Motor neuron (in vitro differentiated cells): ENCODE measurements at regions not wholly inside any gene's neighbourhood (a gene's known extent, or its start where the extent isn't known, plus 50 kb on each side); places are given as distances from the start of the nearest gene placed in this dataset.
A peak's percentile ranks its signal among the peaks of the same experiment; 100 is the strongest.
"Not testable (repeated sequence)": the region's sequence is repeated elsewhere in the genome, so short reads cannot be mapped to it uniquely, and the experiment has no call there.

ENCODE experiments used
- ATAC-seq, 8 experiments: fragments of 200-7000 bp; cut with Tn5 transposase; replicated peaks in 6 of 8; 2 replicates each; pipeline ENCODE4 v1.8.0; 2021; ENCODE audit warnings: mild to moderate bottlenecking in 8 of 8, moderate library complexity in 8 of 8
- H3K27ac ChIP-seq, 2 donors: fragments of 250-450 bp; sonication (Bioruptor Pico); 2 replicates each; pipeline ENCODE4 v1.9.0; 2021; ENCODE audit warnings: antibody characterized with exemption in 2 of 2, mild to moderate bottlenecking in 2 of 2, moderate library complexity in 1 of 2
- H3K4me1 ChIP-seq, 2 donors: fragments of 250-450 bp; sonication (Bioruptor Pico); replicated peaks in 1 of 2; 2 replicates each; pipeline ENCODE4 v1.6.1; 2021; ENCODE audit warnings: antibody characterized with exemption in 2 of 2, mild to moderate bottlenecking in 2 of 2, moderate library complexity in 1 of 2
- H3K4me3 ChIP-seq, 5 donors: fragments of 250-450 bp; sonication (Bioruptor Pico); 2 replicates each; pipeline ENCODE4 v1.9.0; 2021; ENCODE audit warnings: antibody characterized with exemption in 5 of 5, mild to moderate bottlenecking in 5 of 5, moderate library complexity in 4 of 5
- WGBS, 10 experiments: fragments of 450-650 bp; shearing (Covaris generic); methylation state at CpG; one replicate each; pipeline ENCODE4 v1.0.0; 2022; 5-methylcytosine and 5-hydroxymethylcytosine counted together
- in situ Hi-C, 9 experiments: fragments of 400-800 bp; cut with MboI; loops; one replicate each; pipeline ENCODE4 v1.15.0; 2021; ENCODE audit warnings: low sequenced_read_pairs in 9 of 9, low pct_unique_long_range_greater_than_20kb in 2 of 9; ENCODE audit not compliant: unreplicated experiment in 9 of 9

DNA sequence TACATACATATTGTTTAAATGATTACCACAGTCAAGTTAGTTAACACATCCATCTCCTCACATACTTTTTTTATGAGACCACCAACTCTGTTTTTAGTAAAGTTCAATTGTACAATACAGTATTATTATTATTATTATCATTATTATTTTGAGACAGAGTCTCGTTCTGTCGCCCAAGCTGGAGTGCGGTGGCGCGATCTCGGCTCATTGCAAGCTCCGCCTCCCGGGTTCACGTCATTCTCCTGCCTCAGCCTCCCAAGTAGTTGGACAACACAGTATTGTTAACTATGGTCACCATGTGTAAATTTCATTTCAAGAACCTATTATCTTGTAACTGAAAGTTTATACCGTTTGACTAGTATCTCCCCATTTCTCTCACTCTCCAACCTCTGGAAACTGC, 942.0 kb upstream of the FBXO33 start:
- in situ Hi-C loops = no loop called here
- Histone ChIP-seq H3K27ac (no peak overlapping the region), H3K4me3 (no peak overlapping the region), H3K4me1 (no peaks in the 10 kb centered on the region)
- 30 to 100% (median 83%) methylated on average over 1 to 10 of the region's 10 CpGs for WGBS, 10 experiments
- no peak for ATAC-seq

DNA sequence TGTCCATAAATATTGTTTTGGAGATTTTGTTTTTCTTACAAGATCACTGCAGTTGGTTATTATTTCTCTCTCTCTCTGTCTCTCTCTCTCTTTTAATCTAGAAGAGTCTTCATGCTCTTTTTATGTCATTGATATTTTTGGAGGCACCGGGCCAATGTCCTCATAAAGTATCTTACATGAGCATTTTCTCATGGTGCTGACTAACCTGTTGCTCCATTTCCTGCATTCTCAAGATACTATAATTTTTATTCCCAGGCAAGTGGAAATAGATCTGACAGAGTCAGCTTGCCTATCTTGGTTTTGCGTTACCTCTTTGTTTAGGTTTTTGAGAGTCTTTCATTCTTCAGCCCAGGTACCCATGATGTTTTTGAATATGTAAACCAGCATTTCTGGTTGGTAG, 938.8 kb upstream of the FBXO33 start:
- Histone ChIP-seq H3K4me3 (no peak overlapping the region), H3K4me1 (no peaks in the 10 kb centered on the region), H3K27ac (no peak overlapping the region)
- in situ Hi-C loops = no loop called here
- ATAC-seq = no peak
- WGBS, 10 experiments = 7 to 50% (median 44%) methylated on average over 2 of the region's 2 CpGs; no CpG with 5 or more reads in 1 of the 10 experiments

DNA sequence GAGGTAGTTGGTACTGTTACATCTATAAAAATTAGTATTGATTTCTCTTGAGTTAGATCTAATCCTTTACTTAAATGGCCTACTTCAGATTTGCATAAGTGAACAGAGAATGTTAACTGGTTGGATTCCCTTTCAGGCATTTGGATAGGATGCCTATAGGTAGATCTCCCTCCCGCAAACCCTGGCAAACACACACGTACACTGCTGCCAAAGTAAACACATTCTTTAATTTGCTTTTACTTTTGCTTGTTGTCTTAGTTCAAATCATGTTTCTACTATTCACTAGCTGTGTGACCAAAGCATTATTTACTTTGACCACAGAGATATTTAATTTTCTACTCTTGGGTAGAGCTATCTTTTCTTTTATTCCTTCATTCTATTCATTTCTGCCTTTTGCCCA, 936.1 kb upstream of the FBXO33 start:
- WGBS, 10 experiments = 0 to 100% (median 72%) methylated on average over 2 of the region's 2 CpGs; no CpG with 5 or more reads in 2 of the 10 experiments
- Histone ChIP-seq H3K4me1 (no peaks in the 10 kb centered on the region), H3K27ac (no peak overlapping the region), H3K4me3 (no peak overlapping the region)
- in situ Hi-C loops = no loop called here
- ATAC-seq = peak in 1 of 8 experiments; percentile 56

DNA sequence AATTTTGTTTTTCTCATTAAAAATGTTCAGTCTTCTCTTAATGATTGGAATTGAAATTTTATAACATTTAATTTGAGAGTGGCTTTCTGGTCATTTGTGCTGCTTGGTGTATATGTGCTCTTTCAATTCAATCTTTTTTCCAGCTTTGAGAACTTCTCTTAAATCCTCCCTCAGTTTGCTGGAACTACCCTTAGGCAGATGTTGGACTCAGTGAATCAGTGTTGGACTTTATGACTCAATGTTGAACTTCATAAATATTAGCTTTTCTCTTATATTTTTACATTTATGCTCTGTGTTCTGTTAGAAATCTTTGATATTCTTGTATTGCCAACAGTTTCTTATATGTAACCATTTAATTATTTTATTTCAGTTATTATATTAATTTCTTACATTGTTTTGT, 935.5 kb upstream of the FBXO33 start:
- in situ Hi-C loops = no loop called here
- no peak for ATAC-seq
- no peak overlapping the region for H3K27ac ChIP-seq
- H3K4me1 ChIP-seq = no peaks in the 10 kb centered on the region
- no peak overlapping the region for H3K4me3 ChIP-seq

DNA sequence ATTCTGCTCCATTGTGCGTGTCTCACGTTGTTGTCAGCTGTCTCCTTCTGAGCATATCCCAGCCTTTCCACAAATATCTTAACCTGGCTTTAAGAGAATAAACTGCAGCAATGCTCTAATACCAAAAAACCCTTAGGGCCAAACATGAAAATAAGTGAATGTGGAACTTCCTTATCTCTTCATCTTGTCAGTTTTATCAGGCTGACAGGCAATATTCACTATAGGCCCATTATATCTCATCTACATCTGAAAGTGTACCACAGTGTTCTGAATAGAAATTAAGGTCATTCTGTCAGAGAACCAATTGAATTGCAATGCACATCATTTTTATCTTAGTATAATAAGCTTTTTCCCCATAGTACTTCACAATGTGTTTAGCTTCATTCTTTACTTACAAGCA, 933.1 kb upstream of the FBXO33 start:
- H3K4me3 ChIP-seq = no peak overlapping the region
- 0 to 100% (median 76%) methylated on average over 1 to 2 of the region's 2 CpGs; no CpG with 5 or more reads in 1 of the 10 experiments for WGBS, 10 experiments
- in situ Hi-C loops = no loop called here
- no peak for ATAC-seq
- no peaks in the 10 kb centered on the region for H3K4me1 ChIP-seq
- H3K27ac ChIP-seq = no peak overlapping the region

DNA sequence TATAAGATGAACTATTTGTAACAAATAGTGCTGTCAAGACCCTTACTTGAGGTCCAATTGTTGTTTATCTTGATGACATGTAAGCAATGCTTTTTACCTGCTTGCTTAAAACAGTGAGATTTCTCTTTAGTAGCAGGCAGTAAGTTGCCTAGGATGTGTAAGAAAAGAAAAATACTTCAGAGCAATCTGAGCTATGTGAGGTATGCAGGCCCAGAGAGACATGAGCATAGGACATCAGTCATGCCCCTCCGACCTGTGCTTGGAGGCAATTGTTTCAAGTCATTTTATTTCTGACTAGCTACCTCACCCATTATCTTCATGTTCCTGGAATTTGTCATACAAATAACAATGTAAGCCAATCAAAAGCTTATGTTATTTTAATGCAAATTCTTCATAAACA, 930.6 kb upstream of the FBXO33 start:
- peak in 2 of 8 experiments; percentile 40 to 93 for ATAC-seq
- in situ Hi-C loops = no loop called here
- no peaks in the 10 kb centered on the region for H3K4me1 ChIP-seq
- no peak overlapping the region for H3K4me3 ChIP-seq
- WGBS, 10 experiments = 0 to 100% (median 44%) methylated on average over 1 of the region's 1 CpG; no CpG with 5 or more reads in 3 of the 10 experiments
- no peak overlapping the region for H3K27ac ChIP-seq

DNA sequence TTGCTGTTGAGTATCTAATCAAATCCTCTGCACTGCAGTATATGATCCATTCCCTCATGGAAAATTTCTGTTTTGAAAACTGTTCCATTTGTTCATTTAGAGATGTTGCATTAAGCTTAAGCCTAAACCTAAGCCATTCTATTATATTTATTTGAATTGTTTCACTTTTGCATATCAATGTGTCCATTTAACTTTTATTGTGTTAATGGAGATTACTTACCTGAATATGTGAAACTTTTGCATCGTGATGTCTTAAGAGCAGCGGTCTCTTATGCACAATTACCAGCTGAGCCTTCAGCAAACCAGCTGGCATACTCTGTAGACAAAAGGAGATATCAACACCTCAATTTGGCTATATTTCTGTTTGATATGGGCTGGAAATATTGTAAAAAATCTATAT, 922.5 kb upstream of the FBXO33 start:
- ATAC-seq = no peak
- Histone ChIP-seq H3K4me3 (no peak overlapping the region), H3K4me1 (no peaks in the 10 kb centered on the region), H3K27ac (no peak overlapping the region)
- in situ Hi-C loops = no loop called here
- WGBS, 10 experiments = 23 to 82% (median 37%) methylated on average over 1 to 2 of the region's 2 CpGs; no CpG with 5 or more reads in 2 of the 10 experiments

DNA sequence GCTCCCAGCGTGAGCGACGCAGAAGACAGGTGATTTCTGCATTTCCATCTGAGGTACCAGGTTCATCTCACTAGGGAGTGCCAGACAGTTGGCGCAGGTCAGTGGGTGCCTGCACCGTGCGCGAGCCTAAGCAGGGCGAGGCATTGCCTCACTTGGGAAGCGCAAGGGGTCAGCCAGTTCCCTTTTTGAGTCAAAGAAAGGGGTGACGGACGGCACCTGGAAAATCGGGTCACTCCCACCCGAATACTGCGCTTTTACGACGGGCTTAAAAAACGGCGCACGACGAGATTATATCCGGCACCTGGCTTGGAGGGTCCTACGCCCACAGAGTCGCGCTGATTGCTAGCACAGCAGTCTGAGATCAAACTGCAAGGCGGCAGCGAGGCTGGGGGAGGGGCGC, 915.9 kb upstream of the FBXO33 start:
- H3K4me1 ChIP-seq, in situ Hi-C loops, H3K27ac ChIP-seq: not testable (repeated sequence)
- ATAC-seq = peak in 1 of 8 experiments; percentile 43
- H3K4me3 ChIP-seq = peak overlapping the region; percentile 18 to 52 (median 47)
- 50 to 90% (median 53%) methylated on average over 2 to 7 of the region's 27 CpGs; no CpG with 5 or more reads in 7 of the 10 experiments for WGBS, 10 experiments

DNA sequence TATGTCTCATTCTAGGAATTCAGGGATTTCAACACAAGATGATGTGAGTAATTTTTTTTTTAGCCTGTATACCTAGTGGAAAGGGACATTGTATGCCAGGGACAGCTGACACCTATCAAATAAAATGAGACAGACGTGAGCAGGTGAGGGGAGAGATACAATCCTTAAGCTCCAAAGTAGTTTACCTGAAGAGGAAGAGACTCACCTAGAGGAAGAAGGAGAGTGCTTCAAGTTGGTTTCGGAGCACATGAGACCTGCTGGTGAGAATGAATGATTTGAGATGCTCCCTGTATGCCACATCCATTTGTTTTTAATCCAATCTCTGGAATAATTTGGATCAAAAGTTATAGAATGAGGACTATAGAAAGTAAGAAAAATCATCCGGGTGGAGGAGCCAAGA, 915.4 kb upstream of the FBXO33 start:
- peak in 1 of 8 experiments; percentile 43 for ATAC-seq
- in situ Hi-C loops = no loop called here
- no peaks in the 10 kb centered on the region for H3K4me1 ChIP-seq
- no peak overlapping the region for H3K27ac ChIP-seq
- WGBS, 10 experiments = 0 to 88% (median 58%) methylated on average over 1 to 3 of the region's 3 CpGs; no CpG with 5 or more reads in 1 of the 10 experiments
- peak overlapping the region; percentile 18 to 52 (median 47) for H3K4me3 ChIP-seq

DNA sequence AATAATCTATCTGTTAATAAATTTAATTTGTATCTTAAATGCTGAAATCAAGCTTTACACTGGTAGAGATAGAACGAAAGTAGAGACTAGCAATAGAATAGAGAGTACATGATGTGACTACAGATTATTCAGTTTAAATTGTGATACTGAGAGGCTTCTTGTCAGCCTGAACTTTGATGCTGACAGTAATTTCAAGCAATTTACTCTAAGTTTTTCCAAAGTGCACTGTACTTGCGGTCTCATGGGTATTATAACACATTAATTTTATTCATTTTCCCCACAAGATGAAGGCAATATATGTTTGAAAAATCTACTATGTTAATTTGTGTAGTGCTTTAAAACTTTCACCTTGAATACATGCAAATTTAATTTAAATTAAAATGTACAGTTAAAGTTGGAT, 914.0 kb upstream of the FBXO33 start:
- 8 to 100% (median 94%) methylated on average over 1 to 2 of the region's 2 CpGs; no CpG with 5 or more reads in 3 of the 10 experiments for WGBS, 10 experiments
- in situ Hi-C loops = no loop called here
- peak overlapping the region in 3 of 5 donors; percentile 15 to 52 (median 47) for H3K4me3 ChIP-seq
- H3K4me1 ChIP-seq = no peaks in the 10 kb centered on the region
- H3K27ac ChIP-seq = no peak overlapping the region
- ATAC-seq = no peak

DNA sequence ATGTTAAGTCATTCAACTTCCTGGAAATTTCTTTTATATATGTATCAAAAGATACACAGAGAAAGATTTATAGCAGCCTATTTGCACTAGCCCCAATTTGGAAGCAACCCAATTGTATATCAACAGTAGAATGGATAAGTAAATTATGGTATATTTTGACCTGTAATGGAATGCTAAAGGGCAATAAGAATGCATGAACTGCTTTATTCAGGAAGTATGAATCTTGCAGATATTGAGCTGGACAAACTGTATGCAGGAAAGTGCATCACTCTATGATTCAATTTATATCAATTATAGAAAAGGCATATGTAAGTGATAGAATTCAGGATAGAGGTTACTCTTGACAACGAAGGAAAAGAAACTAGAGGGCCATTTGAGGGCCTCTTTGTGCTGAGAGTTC, 913.1 kb upstream of the FBXO33 start:
- peak in 1 of 8 experiments; percentile 72 for ATAC-seq
- H3K27ac ChIP-seq = no peak overlapping the region
- H3K4me1 ChIP-seq = no peaks in the 10 kb centered on the region
- in situ Hi-C loops = no loop called here
- H3K4me3 ChIP-seq = peak overlapping the region in 2 of 5 donors; percentile 2 to 52
- WGBS, 10 experiments = 20 to 100% (median 60%) methylated on average over 1 of the region's 1 CpG; no CpG with 5 or more reads in 3 of the 10 experiments

DNA sequence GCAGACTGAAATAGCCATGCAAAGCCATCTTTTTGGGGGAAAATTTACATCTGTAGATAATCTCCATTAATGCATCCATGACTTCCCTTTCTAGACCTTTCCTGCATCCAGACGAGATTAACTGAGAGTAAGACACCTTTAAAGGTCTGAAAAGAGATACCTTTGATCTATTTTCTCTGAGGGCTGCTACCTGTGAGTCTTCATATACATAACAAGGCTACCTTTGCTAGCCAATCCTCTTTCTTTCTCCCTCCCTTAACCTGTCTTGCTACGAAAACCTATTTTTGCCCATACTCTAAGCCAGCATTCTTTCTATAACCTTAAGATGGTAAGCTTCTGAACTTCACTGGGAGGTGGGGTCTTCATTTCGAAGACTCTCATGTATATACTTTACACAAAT, 908.5 kb upstream of the FBXO33 start:
- ATAC-seq = no peak
- no peaks in the 10 kb centered on the region for H3K4me1 ChIP-seq
- in situ Hi-C loops = no loop called here
- H3K4me3 ChIP-seq = no peak overlapping the region
- WGBS, 10 experiments = 0 to 100% (median 83%) methylated on average over 1 to 3 of the region's 3 CpGs; no CpG with 5 or more reads in 1 of the 10 experiments
- H3K27ac ChIP-seq = no peak overlapping the region

DNA sequence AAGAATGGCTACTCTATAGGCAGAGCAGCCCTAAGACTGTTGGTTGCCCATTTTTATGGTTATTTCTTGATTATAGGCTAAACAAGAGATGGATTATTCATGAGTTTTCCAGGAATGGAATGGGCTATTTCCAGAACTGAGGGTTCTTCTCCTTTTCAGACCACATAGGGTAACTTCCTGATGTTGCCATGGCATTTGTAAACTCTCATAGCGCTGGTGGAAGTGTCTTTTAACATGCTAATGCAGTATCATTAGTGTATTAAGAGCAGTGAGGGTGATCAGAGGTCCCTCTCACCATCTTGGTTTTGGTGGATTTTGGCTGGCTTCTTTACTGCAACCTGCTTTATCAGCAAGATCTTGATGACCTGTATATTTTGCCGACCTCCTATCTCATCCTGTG, 904.6 kb upstream of the FBXO33 start:
- Histone ChIP-seq H3K4me3 (no peak overlapping the region), H3K4me1 (no peaks in the 10 kb centered on the region), H3K27ac (no peak overlapping the region)
- WGBS, 10 experiments = 0 to 83% (median 15%) methylated on average over 1 to 2 of the region's 2 CpGs; no CpG with 5 or more reads in 4 of the 10 experiments
- ATAC-seq = peak in 1 of 8 experiments; percentile 32
- in situ Hi-C loops = no loop called here

DNA sequence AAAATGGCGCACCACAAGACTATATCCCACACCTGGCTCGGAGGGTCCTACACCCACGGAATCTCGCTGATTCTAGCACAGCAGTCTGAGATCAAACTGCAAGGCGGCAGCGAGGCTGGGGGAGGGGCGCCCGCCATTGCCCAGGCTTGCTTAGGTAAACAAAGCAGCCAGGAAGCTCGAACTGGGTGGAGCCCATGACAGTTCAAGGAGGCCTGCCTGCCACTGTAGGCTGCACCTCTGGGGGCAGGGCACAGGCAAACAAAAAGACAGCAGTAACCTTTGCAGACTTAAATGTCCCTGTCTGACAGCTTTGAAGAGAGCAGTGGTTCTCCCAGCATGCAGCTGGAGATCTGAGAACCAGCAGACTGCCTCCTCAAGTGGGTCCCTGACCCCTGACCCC, 894.3 kb upstream of the FBXO33 start:
- WGBS, 10 experiments = 17% methylated on average over 1 of the region's 9 CpGs; no CpG with 5 or more reads in 9 of the 10 experiments
- H3K4me1 ChIP-seq, in situ Hi-C loops, ATAC-seq, H3K27ac ChIP-seq, H3K4me3 ChIP-seq: not testable (repeated sequence)
